Stimulated activated naive B cell treated with anti-CD40 and anti-IgM and Interleukin-4, amounts not matched to agents 10 μg/mL and 1 μg/mL and 100 μg/mL, for 72 hours (primary cell): ENCODE measurements at regions not wholly inside any gene's neighbourhood (a gene's known extent, or its start where the extent isn't known, plus 50 kb on each side); places are given as distances from the start of the nearest gene placed in this dataset.

ENCODE experiments used
- ATAC-seq, 2 donors: fragments of 150-1000 bp; cut with Tn5 transposase; replicated peaks; 2 replicates each; pipeline ENCODE4 v1.10.0; 2021; ENCODE audit warnings: moderate library complexity in 1 of 2
- DNase-seq: peaks from one replicate; pipeline ENCODE4 v3.0.0; 2021
- H3K27ac Mint-ChIP-seq: one replicate; pipeline ENCODE4 v1.8.0; 2022; ENCODE audit warnings: mild to moderate bottlenecking, mixed read lengths
- H3K27me3 Mint-ChIP-seq, 2 donors: one replicate each; pipeline ENCODE4 v1.8.0; 2022; ENCODE audit warnings: mixed read lengths in 2 of 2
- H3K36me3 Mint-ChIP-seq, 2 donors: one replicate each; pipeline ENCODE4 v1.8.0; 2022; ENCODE audit warnings: mixed read lengths in 2 of 2, mild to moderate bottlenecking in 1 of 2
- H3K4me1 Mint-ChIP-seq, 2 donors: one replicate each; pipeline ENCODE4 v1.8.0; 2022; ENCODE audit warnings: mixed read lengths in 2 of 2, mild to moderate bottlenecking in 1 of 2
- H3K4me3 Mint-ChIP-seq, 2 donors: one replicate each; pipeline ENCODE4 v1.8.0; 2022; ENCODE audit warnings: mild to moderate bottlenecking in 2 of 2, mixed read lengths in 2 of 2, moderate library complexity in 1 of 2
- H3K9me3 Mint-ChIP-seq, 2 donors: one replicate each; pipeline ENCODE4 v1.8.0; 2022; ENCODE audit warnings: mixed read lengths in 2 of 2, mild to moderate bottlenecking in 1 of 2

GRCh38 chr2:42928692-42929545 is 136.5 kb upstream of the HAAO start:
- Mint-ChIP-seq H3K27ac (no peak overlapping the region), H3K27me3 (peaks cover 6 to 16% of the 10 kb centered on the region in 2 donors), H3K4me3 (no peak overlapping the region), H3K9me3 (no peaks in the 10 kb centered on the region), H3K4me1 (peaks cover 7 to 8% of the 10 kb centered on the region in 2 donors), H3K36me3 (no peaks in the 10 kb centered on the region)
- ATAC-seq (peak; percentile 41 to 43), DNase-seq (no peak)

- H3K36me3 Mint-ChIP-seq = no peaks in the 10 kb centered on the region
- no peak for DNase-seq
- no peak overlapping the region for H3K4me3 Mint-ChIP-seq
- peaks cover 6 to 16% of the 10 kb centered on the region in 2 donors for H3K27me3 Mint-ChIP-seq
- no peaks in the 10 kb centered on the region for H3K9me3 Mint-ChIP-seq
- ATAC-seq = no peak
- H3K4me1 Mint-ChIP-seq = peaks cover 7 to 8% of the 10 kb centered on the region in 2 donors
- no peak overlapping the region for H3K27ac Mint-ChIP-seq
Measured at GRCh38 chr2:42928161-42928691, 135.8 kb upstream of the HAAO start.

GRCh38 chr2:42927334-42928160 is 135.2 kb upstream of the HAAO start:
- H3K27ac Mint-ChIP-seq = no peak overlapping the region
- DNase-seq (no peak), ATAC-seq (no peak)
- H3K36me3 Mint-ChIP-seq = no peaks in the 10 kb centered on the region
- H3K4me3 Mint-ChIP-seq = no peak overlapping the region
- H3K27me3 Mint-ChIP-seq = peaks cover 6 to 16% of the 10 kb centered on the region in 2 donors
- no peaks in the 10 kb centered on the region for H3K9me3 Mint-ChIP-seq
- H3K4me1 Mint-ChIP-seq = peaks cover 7 to 8% of the 10 kb centered on the region in 2 donors

GRCh38 chr2:42926434-42927333 is 134.3 kb upstream of the HAAO start:
- DNase-seq = no peak
- ATAC-seq = no peak
- H3K4me1 Mint-ChIP-seq = peaks cover 7 to 8% of the 10 kb centered on the region in 2 donors
- H3K27me3 Mint-ChIP-seq = peaks cover 6 to 16% of the 10 kb centered on the region in 2 donors
- no peaks in the 10 kb centered on the region for H3K9me3 Mint-ChIP-seq
- no peaks in the 10 kb centered on the region for H3K36me3 Mint-ChIP-seq
- no peak overlapping the region for H3K4me3 Mint-ChIP-seq
- no peak overlapping the region for H3K27ac Mint-ChIP-seq

GRCh38 chr2:42925742-42926433 is 133.5 kb upstream of the HAAO start:
- ATAC-seq (no peak), DNase-seq (no peak)
- Mint-ChIP-seq H3K27ac (no peak overlapping the region), H3K9me3 (no peaks in the 10 kb centered on the region), H3K36me3 (no peaks in the 10 kb centered on the region), H3K4me1 (peaks cover 5 to 8% of the 10 kb centered on the region in 2 donors), H3K27me3 (peaks cover under 1 to 8% of the 10 kb centered on the region in 2 donors), H3K4me3 (no peak overlapping the region)

- Mint-ChIP-seq H3K9me3 (no peaks in the 10 kb centered on the region), H3K4me3 (no peak overlapping the region), H3K27me3 (peaks cover 0 to 8% of the 10 kb centered on the region in 2 donors), H3K4me1 (no peaks in the 10 kb centered on the region), H3K36me3 (no peaks in the 10 kb centered on the region), H3K27ac (no peak overlapping the region)
- no peak for ATAC-seq
- no peak for DNase-seq
Measured at GRCh38 chr2:42924418-42924886, 132.1 kb upstream of the HAAO start.

- ATAC-seq = no peak
- H3K4me3 Mint-ChIP-seq = no peak overlapping the region
- no peaks in the 10 kb centered on the region for H3K4me1 Mint-ChIP-seq
- H3K36me3 Mint-ChIP-seq = no peaks in the 10 kb centered on the region
- H3K27ac Mint-ChIP-seq = no peak overlapping the region
- DNase-seq = no peak
- peaks cover 0 to 8% of the 10 kb centered on the region in 2 donors for H3K27me3 Mint-ChIP-seq
- no peaks in the 10 kb centered on the region for H3K9me3 Mint-ChIP-seq
Measured at GRCh38 chr2:42923580-42924417, 131.4 kb upstream of the HAAO start.

- no peak overlapping the region for H3K27ac Mint-ChIP-seq
- DNase-seq = no peak
- ATAC-seq = no peak
- peaks cover 0 to 1% of the 10 kb centered on the region in 2 donors for H3K4me1 Mint-ChIP-seq
- H3K36me3 Mint-ChIP-seq = no peaks in the 10 kb centered on the region
- H3K4me3 Mint-ChIP-seq = no peak overlapping the region
- no peaks in the 10 kb centered on the region for H3K9me3 Mint-ChIP-seq
- peaks cover 3 to 12% of the 10 kb centered on the region in 2 donors for H3K27me3 Mint-ChIP-seq
Measured at GRCh38 chr2:42922790-42923579, 130.6 kb upstream of the HAAO start.

GRCh38 chr2:42922293-42922692 is 129.9 kb upstream of the HAAO start:
- ATAC-seq (no peak), DNase-seq (no peak)
- H3K27me3 Mint-ChIP-seq = peaks cover 7 to 14% of the 10 kb centered on the region in 2 donors
- no peaks in the 10 kb centered on the region for H3K9me3 Mint-ChIP-seq
- H3K4me1 Mint-ChIP-seq = peaks cover 0 to 5% of the 10 kb centered on the region in 2 donors
- H3K27ac Mint-ChIP-seq = no peak overlapping the region
- no peak overlapping the region for H3K4me3 Mint-ChIP-seq
- H3K36me3 Mint-ChIP-seq = no peaks in the 10 kb centered on the region

GRCh38 chr2:42921721-42922120 is 129.3 kb upstream of the HAAO start:
- no peaks in the 10 kb centered on the region for H3K9me3 Mint-ChIP-seq
- H3K4me1 Mint-ChIP-seq = peaks cover 0 to 8% of the 10 kb centered on the region in 2 donors
- no peaks in the 10 kb centered on the region for H3K36me3 Mint-ChIP-seq
- ATAC-seq (no peak), DNase-seq (no peak)
- no peak overlapping the region for H3K4me3 Mint-ChIP-seq
- H3K27ac Mint-ChIP-seq = no peak overlapping the region
- H3K27me3 Mint-ChIP-seq = peaks cover 10 to 14% of the 10 kb centered on the region in 2 donors

- no peaks in the 10 kb centered on the region for H3K36me3 Mint-ChIP-seq
- ATAC-seq = no peak
- H3K4me1 Mint-ChIP-seq = peaks cover 0 to 8% of the 10 kb centered on the region in 2 donors
- no peak overlapping the region for H3K27ac Mint-ChIP-seq
- peaks cover 10 to 14% of the 10 kb centered on the region in 2 donors for H3K27me3 Mint-ChIP-seq
- no peak overlapping the region for H3K4me3 Mint-ChIP-seq
- DNase-seq = no peak
- H3K9me3 Mint-ChIP-seq = no peaks in the 10 kb centered on the region
Measured at GRCh38 chr2:42921147-42921520, 128.8 kb upstream of the HAAO start.
